Left lung (tissue), 4 donors: ENCODE measurements at regions not wholly inside any gene's neighbourhood (a gene's known extent, or its start where the extent isn't known, plus 50 kb on each side); places are given as distances from the start of the nearest gene placed in this dataset.
"Not testable (repeated sequence)": the region's sequence is repeated elsewhere in the genome, so short reads cannot be mapped to it uniquely, and the experiment has no call there.

Source experiments
- ATAC-seq: fragments of 200-7000 bp; cut with Tn5 transposase; one replicate; pipeline ENCODE4 v1.9.1; 2020; ENCODE audit warnings: moderate library complexity
- DNase-seq, 4 donors: peaks; one replicate each; pipeline ENCODE4 v3.0.0-alpha.2; 2013 to 2020
- H3K27ac ChIP-seq, 2 donors: fragments of 200-600 bp; sonication (generic) in 1 of 2; one replicate each; pipeline versions ENCODE4 v1.5.0 to v1.8.0; 2020 to 2021
- H3K27me3 ChIP-seq, 2 donors: fragments of 200-600 bp; sonication (generic) in 1 of 2; one replicate each; pipeline versions ENCODE4 v1.5.0 to v1.8.0; 2020 to 2021
- H3K36me3 ChIP-seq, 2 donors: fragments of 200-600 bp; sonication (generic) in 1 of 2; one replicate each; pipeline versions ENCODE4 v1.5.0 to v1.8.0; 2020 to 2021
- H3K4me1 ChIP-seq, 2 donors: fragments of 200-600 bp; one replicate each; pipeline ENCODE4 v1.8.0; 2021
- H3K4me3 ChIP-seq, 2 donors: fragments of 200-600 bp; sonication (generic) in 1 of 2; one replicate each; pipeline versions ENCODE4 v1.5.0 to v1.8.0; 2020 to 2021; ENCODE audit warnings: mild to moderate bottlenecking in 1 of 2
- H3K9me3 ChIP-seq, 2 donors: fragments of 200-600 bp; sonication (generic) in 1 of 2; one replicate each; pipeline versions ENCODE4 v1.5.0 to v1.8.0; 2020 to 2021
- intact Hi-C, 2 donors: fragments of 100-400 bp; cut with DNase I; formaldehyde crosslinking; loops; one replicate each; pipeline versions ENCODE4 v1.11.2 to v1.14.2; 2022
- TF ChIP-seq, protein P1 (sequence below), 2 donors: fragments of 200-600 bp; sonication (generic) in 1 of 2; IDR thresholded peaks; one replicate each; pipeline versions ENCODE4 v1.5.0 to v1.8.0; 2021; ENCODE audit warnings: antibody characterized with exemption in 2 of 2
- donor health status: DM: no; HTN: yes; CAD: no.
- donor health status: DM: no; HTN: no; CAD: no.

- H3K27me3 ChIP-seq = no peaks in the 10 kb centered on the region
- TF ChIP-seq, protein P1, sequence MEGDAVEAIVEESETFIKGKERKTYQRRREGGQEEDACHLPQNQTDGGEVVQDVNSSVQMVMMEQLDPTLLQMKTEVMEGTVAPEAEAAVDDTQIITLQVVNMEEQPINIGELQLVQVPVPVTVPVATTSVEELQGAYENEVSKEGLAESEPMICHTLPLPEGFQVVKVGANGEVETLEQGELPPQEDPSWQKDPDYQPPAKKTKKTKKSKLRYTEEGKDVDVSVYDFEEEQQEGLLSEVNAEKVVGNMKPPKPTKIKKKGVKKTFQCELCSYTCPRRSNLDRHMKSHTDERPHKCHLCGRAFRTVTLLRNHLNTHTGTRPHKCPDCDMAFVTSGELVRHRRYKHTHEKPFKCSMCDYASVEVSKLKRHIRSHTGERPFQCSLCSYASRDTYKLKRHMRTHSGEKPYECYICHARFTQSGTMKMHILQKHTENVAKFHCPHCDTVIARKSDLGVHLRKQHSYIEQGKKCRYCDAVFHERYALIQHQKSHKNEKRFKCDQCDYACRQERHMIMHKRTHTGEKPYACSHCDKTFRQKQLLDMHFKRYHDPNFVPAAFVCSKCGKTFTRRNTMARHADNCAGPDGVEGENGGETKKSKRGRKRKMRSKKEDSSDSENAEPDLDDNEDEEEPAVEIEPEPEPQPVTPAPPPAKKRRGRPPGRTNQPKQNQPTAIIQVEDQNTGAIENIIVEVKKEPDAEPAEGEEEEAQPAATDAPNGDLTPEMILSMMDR (IDR thresholded peaks at IDR 0.05) = no peak
- intact Hi-C loops = no loop called here
- H3K4me1 ChIP-seq = no peaks in the 10 kb centered on the region
- no peaks in the 10 kb centered on the region for H3K9me3 ChIP-seq
- no peak for DNase-seq
- no peak overlapping the region for H3K4me3 ChIP-seq
- no peak overlapping the region for H3K27ac ChIP-seq
- H3K36me3 ChIP-seq = no peaks in the 10 kb centered on the region
- ATAC-seq = no peak
Observed at GRCh38 chr7:153070141-153070540, 310.6 kb downstream of the ACTR3B start.

GRCh38 chr7:153072806-153073205 is 313.3 kb downstream of the ACTR3B start:
- DNase-seq = no peak
- ATAC-seq = no peak
- Histone ChIP-seq H3K9me3 (no peaks in the 10 kb centered on the region), H3K27me3 (no peaks in the 10 kb centered on the region), H3K27ac (no peak overlapping the region), H3K4me1 (no peaks in the 10 kb centered on the region), H3K4me3 (no peak overlapping the region), H3K36me3 (no peaks in the 10 kb centered on the region)
- intact Hi-C loops = no loop called here
- TF ChIP-seq, protein P1 (IDR thresholded peaks at IDR 0.05) = no peak

GRCh38 chr7:153076289-153076688 is 316.7 kb downstream of the ACTR3B start:
- H3K4me3 ChIP-seq, ATAC-seq, intact Hi-C loops, H3K4me1 ChIP-seq, DNase-seq, H3K9me3 ChIP-seq, H3K36me3 ChIP-seq, H3K27ac ChIP-seq, H3K27me3 ChIP-seq: not testable (repeated sequence)

DNA sequence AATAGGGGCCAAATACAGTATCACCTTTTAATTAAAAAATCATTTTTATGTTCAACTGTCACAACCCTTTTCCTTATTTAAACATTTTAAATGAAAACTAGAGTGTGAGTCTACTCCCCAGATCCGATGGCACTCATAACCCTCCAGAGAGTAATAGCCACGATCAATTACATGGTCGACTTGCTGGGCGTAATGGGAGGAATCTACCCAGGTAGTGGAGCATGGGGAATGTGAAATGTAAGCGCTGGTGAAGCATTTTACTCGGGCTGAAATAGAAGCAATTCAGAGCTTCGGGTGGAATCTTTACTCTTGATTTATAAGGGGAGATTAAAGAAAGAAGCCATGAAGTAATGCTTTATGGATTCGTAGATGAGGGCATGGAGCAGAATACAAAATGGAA is 321.9 kb downstream of the ACTR3B start:
- no peaks in the 10 kb centered on the region for H3K4me1 ChIP-seq
- TF ChIP-seq, protein P1 (IDR thresholded peaks at IDR 0.05) = no peak
- no peak overlapping the region for H3K27ac ChIP-seq
- no peaks in the 10 kb centered on the region for H3K27me3 ChIP-seq
- ATAC-seq (no peak), DNase-seq (no peak)
- intact Hi-C loops = no loop called here
- H3K4me3 ChIP-seq = no peak overlapping the region
- peaks cover 0 to 3% of the 10 kb centered on the region in 2 donors for H3K9me3 ChIP-seq
- no peaks in the 10 kb centered on the region for H3K36me3 ChIP-seq

DNA sequence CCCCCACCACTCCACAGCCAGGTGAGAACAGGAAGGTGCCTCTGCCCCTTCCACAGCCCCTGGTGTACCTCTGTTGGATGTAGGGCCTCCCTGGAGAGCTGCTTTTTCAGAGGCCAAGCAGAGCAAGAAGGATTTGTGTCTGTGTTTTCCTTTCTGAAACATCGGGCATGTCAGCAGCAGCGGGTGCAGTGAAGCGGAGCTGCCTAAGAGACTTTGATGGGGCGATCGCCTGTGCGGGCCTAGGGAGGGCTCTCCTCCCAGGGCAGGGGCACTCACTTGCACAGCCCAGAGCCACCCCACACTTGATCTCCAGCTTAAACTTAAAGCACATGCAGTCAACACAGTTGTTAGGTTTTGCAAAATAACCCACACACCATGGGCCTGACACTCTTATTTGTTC is 324.7 kb downstream of the ACTR3B start:
- Histone ChIP-seq H3K4me1 (no peaks in the 10 kb centered on the region), H3K9me3 (peaks cover 0 to 3% of the 10 kb centered on the region in 2 donors)
- no peak for ATAC-seq

DNA sequence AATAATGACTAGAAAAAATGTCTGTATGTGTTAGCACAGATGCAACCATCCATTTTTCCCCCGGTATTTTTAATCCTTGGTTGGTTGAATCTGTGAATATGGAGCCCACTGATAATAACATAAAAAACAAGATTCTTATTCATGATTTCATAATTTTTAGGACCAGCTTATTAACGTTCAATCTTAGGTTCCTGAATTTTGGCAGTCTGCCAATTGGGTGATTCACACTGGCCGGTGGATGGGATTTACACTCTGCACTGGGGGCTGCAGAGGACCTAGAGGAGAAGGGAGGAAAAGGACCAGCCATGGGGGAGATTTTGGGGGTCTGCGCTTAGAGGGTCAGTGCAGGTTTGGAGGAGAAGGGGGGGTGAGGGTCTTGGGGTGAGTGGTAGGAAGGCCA is 327.9 kb downstream of the ACTR3B start:
- intact Hi-C loops = no loop called here
- peaks cover 0 to 3% of the 10 kb centered on the region in 2 donors for H3K9me3 ChIP-seq
- ATAC-seq = no peak
- no peak overlapping the region for H3K4me3 ChIP-seq
- no peaks in the 10 kb centered on the region for H3K27me3 ChIP-seq
- no peak overlapping the region for H3K27ac ChIP-seq
- H3K4me1 ChIP-seq = no peaks in the 10 kb centered on the region
- no peaks in the 10 kb centered on the region for H3K36me3 ChIP-seq
- TF ChIP-seq, protein P1 (IDR thresholded peaks at IDR 0.05) = no peak
- DNase-seq = no peak

More for the DNA sequence above, 324.7 kb downstream of the ACTR3B start:
- no peak overlapping the region for H3K4me3 ChIP-seq
- no peaks in the 10 kb centered on the region for H3K36me3 ChIP-seq
- intact Hi-C loops = no loop called here
- TF ChIP-seq, protein P1 (IDR thresholded peaks at IDR 0.05) = no peak
- H3K27me3 ChIP-seq = no peaks in the 10 kb centered on the region
- H3K27ac ChIP-seq = no peak overlapping the region
- DNase-seq = no peak
